SK-N-SH (cell line): ENCODE measurements at regions not wholly inside any gene's neighbourhood (a gene's known extent, or its start where the extent isn't known, plus 50 kb on each side); places are given as distances from the start of the nearest gene placed in this dataset.

Source experiments
- CTCF ChIA-PET: fragments of 300-600, 350-600 bp; formaldehyde crosslinking; extraction: SDS; loops from one replicate; lab custom pipeline; 2021; lab: Yijun Ruan, JAX
- POLR2A ChIA-PET: fragments of 350-600 bp; sonication (Branson Sonifier 250); formaldehyde crosslinking; extraction: SDS; loops from one replicate; lab custom pipeline; 2020; ENCODE audit warnings: antibody characterized with exemption, inconsistent platforms; lab: Yijun Ruan, JAX
- DNase-seq: peaks from one replicate; pipeline ENCODE4 v3.0.0; 2012
- H2AFZ ChIP-seq: fragments of 200-600 bp; sonication (generic); 2 replicates; pipeline ENCODE4 v1.8.1; 2016; ENCODE audit warnings: antibody characterized with exemption, mild to moderate bottlenecking, low read depth
- H3F3A ChIP-seq: fragments of 200-600 bp; sonication (generic); replicated peaks from 2 replicates; pipeline ENCODE3; 2016; ENCODE audit warnings: antibody characterized with exemption, mild to moderate bottlenecking; ENCODE audit not compliant: insufficient read depth
- H3K27ac ChIP-seq, 2 experiments: fragments of 200-500 bp in 1 of 2; fragments of 200-600 bp in 1 of 2; sonication (Bioruptor generic) in 1 of 2; sonication (generic), shearing (Covaris generic) in 1 of 2; 2 replicates each; pipeline versions ENCODE4 v1.5.1 to v1.6.1; 2014 to 2016; ENCODE audit warnings: low read depth in 2 of 2, inconsistent platforms in 1 of 2, low read length in 1 of 2, mild to moderate bottlenecking in 1 of 2, mixed read lengths in 1 of 2
- H3K27me3 ChIP-seq: fragments of 200-600 bp; sonication (generic), shearing (Covaris generic); 2 replicates; pipeline ENCODE4 v1.6.1; 2016; ENCODE audit warnings: mixed run types; ENCODE audit not compliant: insufficient read depth
- H3K36me3 ChIP-seq, 2 experiments: fragments of 200-500 bp in 1 of 2; fragments of 200-600 bp in 1 of 2; sonication (Bioruptor generic) in 1 of 2; sonication (generic) in 1 of 2; replicated peaks in 1 of 2; 2 replicates each; pipeline versions ENCODE3 to v1.5.1; 2014 to 2016; ENCODE audit warnings: low read length in 1 of 2, mild to moderate bottlenecking in 1 of 2; ENCODE audit not compliant: insufficient read depth in 2 of 2, control insufficient read depth in 1 of 2
- H3K4me1 ChIP-seq, 2 experiments: fragments of 200-500 bp in 1 of 2; fragments of 200-600 bp in 1 of 2; sonication (Bioruptor generic) in 1 of 2; sonication (generic), shearing (Covaris generic) in 1 of 2; 2 replicates each; pipeline versions ENCODE4 v1.5.1 to v1.6.1; 2014 to 2016; ENCODE audit warnings: low read depth in 1 of 2, low read length in 1 of 2, mixed run types in 1 of 2; ENCODE audit not compliant: insufficient read depth in 2 of 2, control insufficient read depth in 1 of 2
- H3K4me2 ChIP-seq: fragments of 200-600 bp; sonication (generic), shearing (Covaris generic); 2 replicates; pipeline ENCODE4 v1.6.1; 2017; ENCODE audit warnings: mixed run types
- H3K4me3 ChIP-seq, 2 experiments: fragments of 200-500 bp in 1 of 2; fragments of 200-600 bp in 1 of 2; sonication (Bioruptor generic) in 1 of 2; sonication (generic), shearing (Covaris generic) in 1 of 2; 2 replicates each; pipeline versions ENCODE4 v1.5.1 to v1.8.1; 2014 to 2016; ENCODE audit warnings: low read depth in 2 of 2, inconsistent platforms in 1 of 2, low read length in 1 of 2, mild to moderate bottlenecking in 1 of 2, mixed read lengths in 1 of 2, moderate library complexity in 1 of 2
- H3K79me2 ChIP-seq: fragments of 200-600 bp; sonication (generic); 2 replicates; pipeline ENCODE4 v1.8.1; 2017; ENCODE audit warnings: mild to moderate bottlenecking; ENCODE audit not compliant: insufficient read depth
- H3K9ac ChIP-seq: fragments of 200-600 bp; sonication (generic); 2 replicates; pipeline ENCODE4 v1.6.1; 2017; ENCODE audit warnings: mixed run types
- H3K9me2 ChIP-seq: fragments of 200-600 bp; sonication (generic); 2 replicates; pipeline ENCODE4 v1.6.1; 2017; ENCODE audit warnings: mixed run types
- H3K9me3 ChIP-seq: fragments of 200-600 bp; sonication (generic); 2 replicates; pipeline ENCODE4 v1.6.1; 2017; ENCODE audit warnings: mixed run types, mild to moderate bottlenecking, moderate library complexity
- H4K20me1 ChIP-seq: fragments of 200-600 bp; sonication (generic); 2 replicates; pipeline ENCODE4 v1.6.1; 2017; ENCODE audit warnings: mild to moderate bottlenecking, mixed run types; ENCODE audit not compliant: insufficient read depth
- CTCF ChIP-seq: fragments of 200-600 bp; sonication (generic); IDR thresholded peaks from 2 replicates; pipeline ENCODE4 v1.6.1; 2017; ENCODE audit warnings: antibody characterized with exemption, mild to moderate bottlenecking, moderate library complexity
- ELF1 ChIP-seq: IDR thresholded peaks from 2 replicates; pipeline ENCODE4 v1.4.0; 2012
- EZH2phosphoT487 ChIP-seq: fragments of 200-600 bp; sonication (generic); IDR thresholded peaks from 2 replicates; pipeline ENCODE4 v1.6.1; 2017; ENCODE audit warnings: low read depth, mixed run types, mild to moderate bottlenecking, antibody characterized with exemption, moderate library complexity, borderline replicate concordance
- FOSL2 ChIP-seq: IDR thresholded peaks from 2 replicates; pipeline ENCODE4 v1.4.0; 2012; ENCODE audit warnings: low read depth, mild to moderate bottlenecking, moderate library complexity, borderline replicate concordance
- GABPA ChIP-seq: IDR thresholded peaks from 2 replicates; pipeline ENCODE4 v1.4.0; 2012; ENCODE audit warnings: low read depth, mild to moderate bottlenecking
- GATA2 ChIP-seq: sonication (generic); formaldehyde crosslinking; IDR thresholded peaks from 2 replicates; pipeline ENCODE4 v1.5.0; 2020; ENCODE audit warnings: mild to moderate bottlenecking, missing genetic modification reagents
- JUND ChIP-seq: IDR thresholded peaks from 2 replicates; pipeline ENCODE4 v1.4.0; 2012
- MXI1 ChIP-seq: IDR thresholded peaks from 2 replicates; pipeline ENCODE4 v1.6.1; 2012; ENCODE audit warnings: mild to moderate bottlenecking, low read depth, low read length, improper control_type of control experiment
- NFIC ChIP-seq: IDR thresholded peaks from 2 replicates; pipeline ENCODE4 v1.4.0; 2012; ENCODE audit warnings: borderline replicate concordance
- NRF1 ChIP-seq: IDR thresholded peaks from 2 replicates; pipeline ENCODE4 v1.6.1; 2012; ENCODE audit warnings: low read depth, mild to moderate bottlenecking, low read length
- RCOR1 ChIP-seq: fragments of 150-350 bp; IDR thresholded peaks from 2 replicates; pipeline ENCODE4 v1.6.1; 2017; ENCODE audit warnings: antibody characterized with exemption, low read length
- SIN3A ChIP-seq: IDR thresholded peaks from 2 replicates; pipeline ENCODE4 v1.6.1; 2012; ENCODE audit warnings: low read depth, mild to moderate bottlenecking, low read length, moderate library complexity, borderline replicate concordance
- SMC3 ChIP-seq: IDR thresholded peaks from 2 replicates; pipeline ENCODE4 v1.6.1; 2012; ENCODE audit warnings: low read depth, low read length, improper control_type of control experiment
- TAF1 ChIP-seq: IDR thresholded peaks from 2 replicates; pipeline ENCODE4 v1.6.1; 2012; ENCODE audit warnings: low read depth, mild to moderate bottlenecking, low read length, moderate library complexity, borderline replicate concordance
- TCF12 ChIP-seq: IDR thresholded peaks from 2 replicates; pipeline ENCODE4 v1.4.0; 2012
- USF1 ChIP-seq: IDR thresholded peaks from 2 replicates; pipeline ENCODE4 v1.4.0; 2012; ENCODE audit warnings: low read depth, borderline replicate concordance
- USF2 ChIP-seq: fragments of 150-350 bp; IDR thresholded peaks from 2 replicates; pipeline ENCODE4 v1.6.1; 2017; ENCODE audit warnings: antibody characterized with exemption, low read length, low read depth, borderline replicate concordance
- YY1 ChIP-seq: IDR thresholded peaks from 2 replicates; pipeline ENCODE4 v1.4.0; 2012; ENCODE audit warnings: low read depth, mild to moderate bottlenecking
- WGBS: methylation state at CpG from one replicate; pipeline ENCODE4 v1.1.6; 2017; ENCODE audit warnings: low lambda C conversion rate; 5-methylcytosine and 5-hydroxymethylcytosine counted together
- TF ChIP-seq, protein P1 (sequence below): IDR thresholded peaks from 2 replicates; pipeline ENCODE4 v1.6.1; 2012; ENCODE audit warnings: mild to moderate bottlenecking, low read depth, low read length, moderate library complexity
- TF ChIP-seq, protein P2 (sequence below): fragments of 150-350 bp; IDR thresholded peaks from 2 replicates; pipeline ENCODE4 v1.6.1; 2016; ENCODE audit warnings: mild to moderate bottlenecking, low read depth, low read length

DNA sequence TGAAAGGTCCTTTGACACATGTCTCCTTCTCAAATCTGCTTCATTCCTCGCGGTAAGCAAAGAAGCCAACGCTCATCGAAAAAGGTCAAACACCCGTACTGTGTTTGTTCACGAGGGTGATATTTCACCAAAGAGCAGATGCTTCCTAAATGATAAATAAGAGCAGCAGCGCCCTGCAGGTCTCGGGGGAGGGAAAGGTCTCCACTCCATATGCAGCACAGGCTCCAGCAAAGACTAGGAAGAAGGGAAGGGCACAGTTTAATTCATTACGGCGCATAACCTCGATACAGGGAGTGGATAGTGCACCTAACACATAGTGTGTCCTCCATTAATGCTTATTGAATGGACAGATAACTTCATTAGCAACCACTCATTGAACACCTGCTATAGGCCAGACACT, 593.3 kb downstream of the CDK5RAP2 start (continued):
- TF ChIP-seq, protein P1, sequence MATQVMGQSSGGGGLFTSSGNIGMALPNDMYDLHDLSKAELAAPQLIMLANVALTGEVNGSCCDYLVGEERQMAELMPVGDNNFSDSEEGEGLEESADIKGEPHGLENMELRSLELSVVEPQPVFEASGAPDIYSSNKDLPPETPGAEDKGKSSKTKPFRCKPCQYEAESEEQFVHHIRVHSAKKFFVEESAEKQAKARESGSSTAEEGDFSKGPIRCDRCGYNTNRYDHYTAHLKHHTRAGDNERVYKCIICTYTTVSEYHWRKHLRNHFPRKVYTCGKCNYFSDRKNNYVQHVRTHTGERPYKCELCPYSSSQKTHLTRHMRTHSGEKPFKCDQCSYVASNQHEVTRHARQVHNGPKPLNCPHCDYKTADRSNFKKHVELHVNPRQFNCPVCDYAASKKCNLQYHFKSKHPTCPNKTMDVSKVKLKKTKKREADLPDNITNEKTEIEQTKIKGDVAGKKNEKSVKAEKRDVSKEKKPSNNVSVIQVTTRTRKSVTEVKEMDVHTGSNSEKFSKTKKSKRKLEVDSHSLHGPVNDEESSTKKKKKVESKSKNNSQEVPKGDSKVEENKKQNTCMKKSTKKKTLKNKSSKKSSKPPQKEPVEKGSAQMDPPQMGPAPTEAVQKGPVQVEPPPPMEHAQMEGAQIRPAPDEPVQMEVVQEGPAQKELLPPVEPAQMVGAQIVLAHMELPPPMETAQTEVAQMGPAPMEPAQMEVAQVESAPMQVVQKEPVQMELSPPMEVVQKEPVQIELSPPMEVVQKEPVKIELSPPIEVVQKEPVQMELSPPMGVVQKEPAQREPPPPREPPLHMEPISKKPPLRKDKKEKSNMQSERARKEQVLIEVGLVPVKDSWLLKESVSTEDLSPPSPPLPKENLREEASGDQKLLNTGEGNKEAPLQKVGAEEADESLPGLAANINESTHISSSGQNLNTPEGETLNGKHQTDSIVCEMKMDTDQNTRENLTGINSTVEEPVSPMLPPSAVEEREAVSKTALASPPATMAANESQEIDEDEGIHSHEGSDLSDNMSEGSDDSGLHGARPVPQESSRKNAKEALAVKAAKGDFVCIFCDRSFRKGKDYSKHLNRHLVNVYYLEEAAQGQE, result no peak

DNA sequence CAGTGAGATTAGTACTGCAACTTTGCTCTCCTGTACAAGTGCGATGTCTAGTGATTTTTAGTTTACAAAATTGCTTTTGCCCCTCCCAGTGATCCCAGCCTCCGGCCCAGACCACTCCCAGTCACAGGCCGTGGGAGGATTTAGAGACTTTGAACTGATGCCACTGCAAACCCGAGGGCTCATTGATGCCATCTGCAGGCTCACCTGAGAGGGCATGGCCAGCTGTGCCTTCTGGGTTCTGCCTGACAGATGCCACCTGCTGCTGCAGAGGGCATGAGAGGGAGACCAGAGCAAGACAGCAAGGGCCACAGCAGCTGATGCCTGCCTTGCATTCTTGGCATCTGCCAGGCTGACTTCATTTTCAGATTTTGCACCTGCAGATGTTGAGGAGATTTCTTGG, 593.8 kb downstream of the CDK5RAP2 start:
- no peaks in the 10 kb centered on the region for H3K79me2 ChIP-seq
- H3K9me2 ChIP-seq, result no peaks in the 10 kb centered on the region
- H4K20me1 ChIP-seq, result no peaks in the 10 kb centered on the region
- no peak overlapping the region for H3K4me2 ChIP-seq
- H3F3A ChIP-seq, result no peaks in the 10 kb centered on the region
- ChIA-PET POLR2A (no interaction called here), CTCF (interaction anchor here (2.5 kb wide), 1 partner anchor 18 kb away, joined by 11 read pairs; no protein-coding TSS in a partner anchor)
- H3K9me3 ChIP-seq, result no peaks in the 10 kb centered on the region
- no peak overlapping the region for H2AFZ ChIP-seq
- H3K36me3 ChIP-seq, result no peaks in the 10 kb centered on the region
- H3K9ac ChIP-seq, result no peak overlapping the region
- H3K4me3 ChIP-seq, result no peak overlapping the region
- no peaks in the 10 kb centered on the region; a peak in 1 of 4 replicates for H3K4me1 ChIP-seq
- no peaks in the 10 kb centered on the region for H3K27me3 ChIP-seq
- 67% methylated on average over 1 of the region's 4 CpGs for WGBS
- no peak overlapping the region for H3K27ac ChIP-seq
- TF ChIP-seq USF2 (no peak), NRF1 (no peak), TAF1 (no peak), FOSL2 (no peak), SMC3 (no peak), MXI1 (no peak), ELF1 (no peak), JUND (no peak), GATA2 (no peak), NFIC (no peak), TCF12 (no peak), EZH2phosphoT487 (no peak)
- DNase-seq, result no peak

GRCh38 chr9:119974026-119974425, 604.8 kb upstream of the BRINP1 start:
- DNase-seq, result no peak
- Histone ChIP-seq H3K9me3 (no peaks in the 10 kb centered on the region), H3K4me2 (no peak overlapping the region), H3K27me3 (no peaks in the 10 kb centered on the region), H3K9me2 (no peaks in the 10 kb centered on the region), H3K27ac (no peak overlapping the region), H3K9ac (no peak overlapping the region), H3F3A (no peaks in the 10 kb centered on the region), H2AFZ (no peak overlapping the region), H3K4me3 (no peak overlapping the region), H3K4me1 (no peaks in the 10 kb centered on the region), H3K36me3 (no peaks in the 10 kb centered on the region), H3K79me2 (no peaks in the 10 kb centered on the region), H4K20me1 (no peaks in the 10 kb centered on the region)
- no peak for TF ChIP-seq NRF1
- no peak for TF ChIP-seq EZH2phosphoT487
- TF ChIP-seq RCOR1, result no peak
- no peak for TF ChIP-seq MXI1
- TF ChIP-seq YY1, result no peak
- TF ChIP-seq CTCF, result no peak
- no peak for TF ChIP-seq GATA2
- TF ChIP-seq, protein P2, sequence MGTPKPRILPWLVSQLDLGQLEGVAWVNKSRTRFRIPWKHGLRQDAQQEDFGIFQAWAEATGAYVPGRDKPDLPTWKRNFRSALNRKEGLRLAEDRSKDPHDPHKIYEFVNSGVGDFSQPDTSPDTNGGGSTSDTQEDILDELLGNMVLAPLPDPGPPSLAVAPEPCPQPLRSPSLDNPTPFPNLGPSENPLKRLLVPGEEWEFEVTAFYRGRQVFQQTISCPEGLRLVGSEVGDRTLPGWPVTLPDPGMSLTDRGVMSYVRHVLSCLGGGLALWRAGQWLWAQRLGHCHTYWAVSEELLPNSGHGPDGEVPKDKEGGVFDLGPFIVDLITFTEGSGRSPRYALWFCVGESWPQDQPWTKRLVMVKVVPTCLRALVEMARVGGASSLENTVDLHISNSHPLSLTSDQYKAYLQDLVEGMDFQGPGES, result no peak
- TF ChIP-seq SIN3A, result no peak
- TF ChIP-seq GABPA, result no peak
- TF ChIP-seq USF1, result no peak
- 30% methylated on average over 2 of the region's 2 CpGs for WGBS
- ChIA-PET CTCF (no interaction called here), POLR2A (no interaction called here)
